T-cell (primary cell): ENCODE measurements at regions not wholly inside any gene's neighbourhood (a gene's known extent, or its start where the extent isn't known, plus 50 kb on each side); places are given as distances from the start of the nearest gene placed in this dataset.

ENCODE experiments used
- ATAC-seq, 4 experiments: fragments of 200-7000 bp in 3 of 4; fragments of 150-1000 bp in 1 of 4; cut with Tn5 transposase; replicated peaks in 1 of 4; 1 replicate in 3 of 4; 2 replicates in 1 of 4; pipeline ENCODE4 v1.10.0; 2021; ENCODE audit warnings: moderate library complexity in 3 of 4, mild to moderate bottlenecking in 2 of 4, moderate number of reproducible peaks in 1 of 4
- CTCF ChIA-PET, 2 donors: fragments of 300-600 bp; sonication (Branson Sonifier 250); formaldehyde crosslinking; loops; one replicate each; lab custom pipeline; 2022; ENCODE audit warnings: antibody characterized with exemption in 2 of 2; lab: Charles Lee
- POLR2A ChIA-PET, 2 donors: fragments of 300-600 bp; sonication (Branson Sonifier 250); formaldehyde crosslinking; loops; one replicate each; lab custom pipeline; 2022; ENCODE audit warnings: antibody characterized with exemption in 2 of 2; lab: Charles Lee
- DNase-seq, 35 experiments: peaks; one replicate each; pipeline versions ENCODE4 v3.0.0 to v3.0.0-alpha.2; 2013 to 2023
- H3K27ac ChIP-seq: one replicate; pipeline ENCODE4 v1.5.1; 2013; ENCODE audit warnings: low read length
- H3K27me3 ChIP-seq, 2 experiments: replicated peaks in 1 of 2; 1 replicate in 1 of 2; 2 replicates in 1 of 2; pipeline versions ENCODE4 v1.6.1 to v1.7.0; 2013; ENCODE audit warnings: low read length in 1 of 2, mixed read lengths in 1 of 2; ENCODE audit not compliant: control insufficient read depth in 2 of 2, insufficient read depth in 2 of 2; ENCODE audit errors: extremely low read depth in 1 of 2
- H3K36me3 ChIP-seq, 2 donors: 1 replicate in 1 of 2; 2 replicates in 1 of 2; pipeline versions ENCODE4 v1.6.1 to v1.7.0; 2013; ENCODE audit warnings: low read length in 1 of 2; ENCODE audit not compliant: control insufficient read depth in 2 of 2, insufficient read depth in 1 of 2; ENCODE audit errors: extremely low read depth in 1 of 2
- H3K4me1 ChIP-seq, 2 experiments: 1 replicate in 1 of 2; 2 replicates in 1 of 2; pipeline versions ENCODE4 v1.6.1 to v1.7.0; 2013; ENCODE audit warnings: low read length in 2 of 2, mixed read lengths in 1 of 2; ENCODE audit not compliant: insufficient read depth in 2 of 2, control insufficient read depth in 1 of 2; ENCODE audit errors: extremely low read depth in 1 of 2
- H3K4me3 ChIP-seq, 2 donors: 1 replicate in 1 of 2; 2 replicates in 1 of 2; pipeline versions ENCODE4 v1.5.1 to v1.7.0; 2013; ENCODE audit warnings: mild to moderate bottlenecking in 2 of 2, low read length in 1 of 2, moderate library complexity in 1 of 2; ENCODE audit not compliant: control insufficient read depth in 1 of 2; ENCODE audit errors: extremely low read depth in 1 of 2
- H3K9me3 ChIP-seq: 2 replicates; pipeline ENCODE4 v1.7.0; 2013
- H3K27ac Mint-ChIP-seq, 2 donors: one replicate each; pipeline ENCODE4 v1.8.0; 2020 to 2021; ENCODE audit warnings: mild to moderate bottlenecking in 2 of 2, mixed read lengths in 2 of 2
- H3K27me3 Mint-ChIP-seq, 2 donors: one replicate each; pipeline ENCODE4 v1.8.0; 2021 to 2022; ENCODE audit warnings: mixed read lengths in 2 of 2
- H3K36me3 Mint-ChIP-seq: one replicate; pipeline ENCODE4 v1.8.0; 2021; ENCODE audit warnings: mixed read lengths
- H3K4me1 Mint-ChIP-seq, 3 donors: one replicate each; pipeline ENCODE4 v1.8.0; 2020 to 2022; ENCODE audit warnings: mixed read lengths in 3 of 3, mild to moderate bottlenecking in 1 of 3
- H3K4me3 Mint-ChIP-seq, 3 donors: one replicate each; pipeline ENCODE4 v1.8.0; 2020 to 2022; ENCODE audit warnings: mild to moderate bottlenecking in 3 of 3, mixed read lengths in 3 of 3, moderate library complexity in 3 of 3
- H3K9me3 Mint-ChIP-seq, 3 donors: one replicate each; pipeline ENCODE4 v1.8.0; 2020 to 2022; ENCODE audit warnings: mixed read lengths in 3 of 3
- WGBS: methylation state at CpG from one replicate; pipeline ENCODE4 v1.1.5; 2013; ENCODE audit warnings: missing lambda C conversion rate; ENCODE audit not compliant: insufficient coverage; 5-methylcytosine and 5-hydroxymethylcytosine counted together

DNA sequence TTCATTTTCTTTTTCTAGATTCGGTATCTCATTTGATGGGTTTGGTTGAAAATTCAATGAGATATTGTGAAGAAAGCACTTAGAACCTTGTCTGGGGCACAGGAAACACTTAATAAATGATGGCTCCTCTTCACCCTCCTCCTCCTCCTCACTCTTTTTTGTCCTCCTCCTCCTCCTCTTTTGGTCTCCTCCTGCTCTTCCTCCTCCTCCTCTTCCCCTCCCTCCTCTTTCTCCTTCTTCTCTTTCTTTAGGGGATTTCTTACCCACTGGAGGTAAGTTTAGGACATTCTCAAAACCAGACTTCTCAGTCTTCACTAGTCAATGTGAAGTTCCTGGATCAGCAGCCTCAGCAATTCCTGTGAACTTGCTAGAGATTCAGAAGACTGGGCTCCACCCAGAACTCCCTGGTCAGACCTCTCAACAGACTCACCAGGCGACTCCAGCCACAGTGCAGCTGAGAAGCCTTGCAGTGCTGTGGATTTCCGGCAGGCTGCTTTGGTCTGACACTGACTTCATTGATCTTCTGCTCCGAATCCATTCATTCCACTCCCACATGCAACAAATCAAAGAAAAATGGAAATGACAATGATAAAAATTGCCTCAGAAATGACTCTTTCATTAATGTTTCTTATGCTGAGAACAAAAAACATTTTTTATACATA lies 368.6 kb upstream of the B3GAT1 start:
- H3K36me3 ChIP-seq: no peaks in the 10 kb centered on the region
- no CpG with 5 or more reads among the region's 4 CpGs for WGBS
- ChIA-PET POLR2A (no interaction called here), CTCF (no interaction called here)
- no peak overlapping the region for H3K4me3 Mint-ChIP-seq
- H3K9me3 Mint-ChIP-seq: no peaks in the 10 kb centered on the region
- H3K27ac Mint-ChIP-seq: no peak overlapping the region
- no peak overlapping the region for H3K27ac ChIP-seq
- H3K4me1 ChIP-seq: no peaks in the 10 kb centered on the region
- H3K36me3 Mint-ChIP-seq: no peaks in the 10 kb centered on the region
- DNase-seq (no peak), ATAC-seq (no peak)
- no peaks in the 10 kb centered on the region for H3K9me3 ChIP-seq
- peaks cover 0 to 15% of the 10 kb centered on the region in 2 experiments for H3K27me3 ChIP-seq
- no peaks in the 10 kb centered on the region for H3K4me1 Mint-ChIP-seq
- H3K4me3 ChIP-seq: no peak overlapping the region
- peaks cover 19 to 32% of the 10 kb centered on the region in 2 donors for H3K27me3 Mint-ChIP-seq

DNA sequence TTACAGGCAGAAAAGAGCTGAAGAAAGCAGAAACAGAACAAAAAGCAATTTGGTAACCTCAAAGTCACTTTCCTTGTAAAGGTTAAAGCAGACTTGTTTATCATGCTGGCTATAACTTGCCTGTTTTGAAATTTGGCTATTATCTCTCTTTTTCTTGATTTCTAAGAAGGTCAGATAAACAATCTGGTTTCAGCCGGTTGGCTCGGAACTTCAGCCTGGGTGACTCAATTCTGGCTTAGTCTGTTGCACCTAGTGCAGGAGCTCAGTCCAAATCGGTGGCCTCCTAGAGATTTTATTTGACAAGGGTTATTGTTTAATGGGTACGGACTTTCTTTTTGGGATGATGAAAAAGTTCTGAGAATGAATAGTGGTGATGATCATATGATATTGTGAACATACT lies 367.1 kb upstream of the B3GAT1 start:
- ATAC-seq (no peak), DNase-seq (no peak)
- POLR2A ChIA-PET: no interaction called here
- 60% methylated on average over 1 of the region's 4 CpGs for WGBS
- H3K27ac Mint-ChIP-seq: no peak overlapping the region
- peaks cover 17 to 28% of the 10 kb centered on the region in 2 donors for H3K27me3 Mint-ChIP-seq
- H3K9me3 Mint-ChIP-seq: no peaks in the 10 kb centered on the region
- CTCF ChIA-PET: no interaction called here
- peaks cover 0 to 8% of the 10 kb centered on the region in 2 experiments for H3K27me3 ChIP-seq
- no peak overlapping the region for H3K4me3 Mint-ChIP-seq
- no peaks in the 10 kb centered on the region for H3K36me3 ChIP-seq
- H3K4me1 Mint-ChIP-seq: no peaks in the 10 kb centered on the region
- no peaks in the 10 kb centered on the region for H3K9me3 ChIP-seq
- H3K4me1 ChIP-seq: no peaks in the 10 kb centered on the region
- no peak overlapping the region for H3K4me3 ChIP-seq
- H3K27ac ChIP-seq: no peak overlapping the region
- H3K36me3 Mint-ChIP-seq: no peaks in the 10 kb centered on the region

DNA sequence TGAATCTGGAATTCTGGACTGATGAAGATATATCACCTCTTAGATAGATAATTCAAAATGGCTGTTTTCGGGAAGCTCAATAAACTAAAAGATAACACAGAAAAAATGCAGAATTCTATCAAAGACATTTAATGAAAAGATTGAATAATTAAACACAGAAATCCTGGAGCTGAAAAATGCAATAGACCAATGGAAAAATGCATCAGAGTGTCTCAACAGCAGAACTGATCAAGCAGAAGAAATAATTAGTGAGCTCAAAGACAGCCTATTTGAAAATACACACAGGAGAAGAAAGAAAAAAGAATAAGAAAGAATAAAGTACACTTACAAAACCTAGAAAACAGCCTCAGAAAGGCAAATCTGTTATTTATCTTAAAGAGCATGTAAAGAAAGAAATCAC lies 356.4 kb upstream of the B3GAT1 start:
- POLR2A ChIA-PET: no interaction called here
- Histone ChIP-seq H3K27ac (no peak overlapping the region), H3K27me3 (peaks cover 0 to 10% of the 10 kb centered on the region in 2 experiments), H3K4me1 (no peaks in the 10 kb centered on the region), H3K36me3 (no peaks in the 10 kb centered on the region), H3K4me3 (no peak overlapping the region), H3K9me3 (no peaks in the 10 kb centered on the region)
- no peak overlapping the region for H3K27ac Mint-ChIP-seq
- no CpG with 5 or more reads among the region's 1 CpG for WGBS
- H3K9me3 Mint-ChIP-seq: peaks cover 17 to 27% (median 27%) of the 10 kb centered on the region in 3 donors
- no peak for DNase-seq
- H3K4me1 Mint-ChIP-seq: peaks cover 0 to 5% (median 0%) of the 10 kb centered on the region in 3 donors
- H3K36me3 Mint-ChIP-seq: no peaks in the 10 kb centered on the region
- no peak overlapping the region for H3K4me3 Mint-ChIP-seq
- CTCF ChIA-PET: no interaction called here
- H3K27me3 Mint-ChIP-seq: peaks cover 15 to 29% of the 10 kb centered on the region in 2 donors
- ATAC-seq: no peak

DNA sequence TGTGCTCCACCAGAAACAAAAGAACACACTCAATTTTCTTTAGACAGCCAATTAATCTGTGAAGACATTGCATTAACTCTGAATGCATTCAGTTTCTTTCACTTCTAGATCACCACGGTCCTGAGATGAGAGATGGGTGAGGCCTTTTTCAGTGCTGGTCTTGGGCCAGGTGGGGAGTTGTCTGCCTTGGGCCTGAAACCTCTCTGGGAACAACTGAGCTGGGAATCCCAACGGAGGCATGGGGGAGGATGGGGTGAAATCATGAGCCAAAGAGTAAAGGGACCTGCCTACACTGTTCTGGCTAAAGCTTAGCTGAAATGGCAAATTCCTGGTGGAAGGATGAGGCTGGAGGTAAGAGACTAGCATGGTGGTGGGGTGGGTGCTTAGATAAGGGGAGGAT lies 353.5 kb upstream of the B3GAT1 start:
- Mint-ChIP-seq H3K36me3 (no peaks in the 10 kb centered on the region), H3K27me3 (peaks cover 23 to 35% of the 10 kb centered on the region in 2 donors), H3K27ac (no peak overlapping the region), H3K4me3 (no peak overlapping the region), H3K4me1 (no peaks in the 10 kb centered on the region), H3K9me3 (peaks cover 13 to 17% (median 14%) of the 10 kb centered on the region in 3 donors)
- CTCF ChIA-PET: no interaction called here
- Histone ChIP-seq H3K27ac (no peak overlapping the region), H3K36me3 (no peaks in the 10 kb centered on the region), H3K27me3 (peaks cover 0 to 18% of the 10 kb centered on the region in 2 experiments), H3K9me3 (no peaks in the 10 kb centered on the region), H3K4me1 (no peaks in the 10 kb centered on the region), H3K4me3 (no peak overlapping the region)
- DNase-seq: no peak
- WGBS: 71% methylated on average over 1 of the region's 2 CpGs
- no peak for ATAC-seq
- POLR2A ChIA-PET: no interaction called here

DNA sequence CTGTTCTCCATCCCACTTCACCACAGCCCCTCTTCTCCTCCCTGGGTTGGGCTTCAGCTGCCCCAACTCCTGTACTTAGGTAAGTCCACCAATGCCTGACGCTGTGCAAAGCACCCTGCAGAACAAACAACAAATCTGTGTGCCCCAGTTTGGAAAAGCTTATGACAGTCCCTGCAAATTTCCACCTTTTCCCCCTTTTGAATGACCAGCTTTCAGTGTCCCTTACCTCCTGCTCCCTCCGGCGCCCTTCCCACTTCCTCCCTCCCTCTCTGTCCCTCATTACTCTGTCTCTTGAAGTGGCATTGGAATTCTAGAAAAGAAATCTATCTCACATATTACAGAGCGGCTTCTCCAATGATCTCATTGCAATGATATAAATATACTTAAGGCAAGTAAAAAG lies 352.9 kb upstream of the B3GAT1 start:
- CTCF ChIA-PET: no interaction called here

DNA sequence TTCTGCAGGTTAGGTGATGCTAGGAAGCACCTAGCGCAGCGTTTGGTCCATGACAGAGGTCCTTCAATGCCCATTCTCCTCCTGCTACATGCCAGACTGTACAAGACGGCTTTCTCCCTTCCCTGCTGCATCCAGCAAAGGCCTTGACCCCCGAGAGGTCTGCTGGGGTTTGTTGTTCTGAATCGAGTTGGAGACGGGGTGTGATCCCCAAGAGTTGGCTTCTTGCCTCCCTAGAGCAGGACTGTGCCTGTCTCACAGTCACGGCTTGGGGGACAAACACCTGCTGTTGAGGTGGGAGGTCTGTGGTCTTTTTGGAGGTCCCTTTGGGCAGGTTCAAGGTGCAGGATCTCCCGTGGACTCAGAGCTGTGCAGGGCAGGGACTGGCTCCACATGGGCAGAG lies 352.3 kb upstream of the B3GAT1 start:
- no peaks in the 10 kb centered on the region for H3K36me3 ChIP-seq
- H3K4me1 ChIP-seq: no peaks in the 10 kb centered on the region
- no peaks in the 10 kb centered on the region for H3K9me3 ChIP-seq
- WGBS: 64% methylated on average over 4 of the region's 8 CpGs
- ChIA-PET POLR2A (interaction anchor here in 1 of 2 donors (0.7 kb wide), 1 partner anchor 1294 kb away, joined by 4 read pairs; no protein-coding TSS in a partner anchor), CTCF (no interaction called here)
- no peak overlapping the region for H3K27ac ChIP-seq
- H3K4me3 ChIP-seq: no peak overlapping the region
- peaks cover 0 to 18% of the 10 kb centered on the region in 2 experiments for H3K27me3 ChIP-seq
- Mint-ChIP-seq H3K27me3 (peaks cover 23 to 35% of the 10 kb centered on the region in 2 donors), H3K4me3 (no peak overlapping the region), H3K4me1 (no peaks in the 10 kb centered on the region), H3K36me3 (no peaks in the 10 kb centered on the region), H3K27ac (no peak overlapping the region), H3K9me3 (peaks cover 13 to 17% (median 14%) of the 10 kb centered on the region in 3 donors)
- no peak for ATAC-seq
- no peak for DNase-seq

More for the DNA sequence above, 352.9 kb upstream of the B3GAT1 start:
- Histone ChIP-seq H3K4me1 (no peaks in the 10 kb centered on the region), H3K4me3 (no peak overlapping the region), H3K27me3 (peaks cover 0 to 18% of the 10 kb centered on the region in 2 experiments), H3K9me3 (no peaks in the 10 kb centered on the region), H3K27ac (no peak overlapping the region), H3K36me3 (no peaks in the 10 kb centered on the region)
- no peaks in the 10 kb centered on the region for H3K4me1 Mint-ChIP-seq
- DNase-seq (no peak), ATAC-seq (no peak)
- H3K9me3 Mint-ChIP-seq: peaks cover 13 to 17% (median 14%) of the 10 kb centered on the region in 3 donors
- WGBS: 67% methylated on average over 1 of the region's 4 CpGs
- H3K36me3 Mint-ChIP-seq: no peaks in the 10 kb centered on the region
- H3K27me3 Mint-ChIP-seq: peaks cover 23 to 35% of the 10 kb centered on the region in 2 donors
- POLR2A ChIA-PET: interaction anchor here in 1 of 2 donors (0.7 kb wide), 1 partner anchor 1294 kb away, joined by 4 read pairs; no protein-coding TSS in a partner anchor
- H3K27ac Mint-ChIP-seq: no peak overlapping the region
- no peak overlapping the region for H3K4me3 Mint-ChIP-seq
